HG03097 (cell line): ENCODE measurements at regions not wholly inside any gene's neighbourhood (a gene's known extent, or its start where the extent isn't known, plus 50 kb on each side); places are given as distances from the start of the nearest gene placed in this dataset.

Source experiments
- ATAC-seq: cut with Tn5 transposase; IDR thresholded peaks from one replicate; pipeline ENCODE4 v1.9.1; 2021; ENCODE audit not compliant: unreplicated experiment, low FRiP score

GRCh38 chr3:178274711-178275110, 261.5 kb upstream of the KCNMB2 start:
- no peak for ATAC-seq

GRCh38 chr3:178275311-178275710, 260.9 kb upstream of the KCNMB2 start:
- no peak for ATAC-seq

- ATAC-seq = no peak
Observed at GRCh38 chr3:178275793-178276192, 260.4 kb upstream of the KCNMB2 start.

- ATAC-seq = no peak
Observed at GRCh38 chr3:178277605-178278004, 258.6 kb upstream of the KCNMB2 start.

- no peak for ATAC-seq
Observed at GRCh38 chr3:178283561-178283960, 252.7 kb upstream of the KCNMB2 start.

- ATAC-seq = no peak
Observed at GRCh38 chr3:178284181-178284580, 252.1 kb upstream of the KCNMB2 start.

GRCh38 chr3:178288074-178288473, 248.2 kb upstream of the KCNMB2 start:
- no peak for ATAC-seq

GRCh38 chr3:178289544-178290160, 246.6 kb upstream of the KCNMB2 start:
- no peak for ATAC-seq

- ATAC-seq = no peak
Observed at GRCh38 chr3:178291574-178292370, 244.5 kb upstream of the KCNMB2 start.

GRCh38 chr3:178295292-178295912, 240.8 kb upstream of the KCNMB2 start:
- ATAC-seq = no peak

GRCh38 chr3:178297199-178297598, 239.0 kb upstream of the KCNMB2 start:
- no peak for ATAC-seq

GRCh38 chr3:178297740-178298139, 238.5 kb upstream of the KCNMB2 start:
- no peak for ATAC-seq

- no peak for ATAC-seq
Observed at GRCh38 chr3:178300441-178300959, 235.7 kb upstream of the KCNMB2 start.

GRCh38 chr3:178302966-178303930, 233.0 kb upstream of the KCNMB2 start:
- no peak for ATAC-seq

GRCh38 chr3:178304758-178305467, 231.3 kb upstream of the KCNMB2 start:
- no peak for ATAC-seq

- ATAC-seq = no peak
Observed at GRCh38 chr3:178306432-178307115, 229.7 kb upstream of the KCNMB2 start.

GRCh38 chr3:178308771-178309170, 227.5 kb upstream of the KCNMB2 start:
- no peak for ATAC-seq

- ATAC-seq = no peak
Observed at GRCh38 chr3:178310949-178311348, 225.3 kb upstream of the KCNMB2 start.

GRCh38 chr3:178313716-178314115, 222.5 kb upstream of the KCNMB2 start:
- no peak for ATAC-seq
